Amygdala (tissue), 56 donors: ENCODE measurements at regions not wholly inside any gene's neighbourhood (a gene's known extent, or its start where the extent isn't known, plus 50 kb on each side); places are given as distances from the start of the nearest gene placed in this dataset.
"Not testable (repeated sequence)": the region's sequence is repeated elsewhere in the genome, so short reads cannot be mapped to it uniquely, and the experiment has no call there.

Source experiments
- DNase-seq, 56 donors: peaks; one replicate each; lab custom pipeline; 2025; lab: John Stamatoyannopoulos, UW

- peak in 46 of 56 donors; percentile 0 to 84 (median 20) for DNase-seq
Observed at GRCh38 chr2:22355816-22356433, 1029.1 kb upstream of the KLHL29 start.

- no peak for DNase-seq
Observed at GRCh38 chr2:22359071-22359672, 1025.8 kb upstream of the KLHL29 start.

DNA sequence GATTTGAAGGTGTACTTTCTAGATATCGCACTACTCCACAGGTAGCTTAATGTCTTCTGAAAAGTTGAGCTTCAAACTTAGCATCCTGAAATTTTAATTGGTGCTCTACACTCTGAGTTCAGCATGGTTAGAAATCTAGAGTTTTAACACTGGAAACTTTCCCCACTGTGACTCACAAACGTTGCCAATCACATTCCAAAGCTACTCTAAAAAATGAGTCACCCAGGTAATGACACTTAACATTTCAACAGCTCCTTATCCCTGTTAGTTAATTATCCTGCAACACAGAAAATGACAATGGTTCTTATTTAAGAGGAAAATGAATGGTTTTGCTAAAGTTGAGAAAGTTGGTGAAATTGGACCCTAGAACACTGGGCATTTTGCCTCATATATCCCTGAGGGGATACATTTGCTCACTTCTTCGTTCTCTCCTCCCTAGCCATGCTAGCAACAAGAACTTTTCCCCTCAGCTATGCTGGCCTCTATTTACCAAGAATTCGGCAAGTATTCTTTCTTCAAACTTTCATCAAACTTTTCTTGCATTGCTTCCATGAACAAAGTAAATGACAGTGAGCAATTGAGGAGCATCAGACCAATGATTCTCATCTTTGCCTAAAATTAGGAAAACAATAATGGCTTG lies 1024.1 kb upstream of the KLHL29 start:
- no peak for DNase-seq

DNA sequence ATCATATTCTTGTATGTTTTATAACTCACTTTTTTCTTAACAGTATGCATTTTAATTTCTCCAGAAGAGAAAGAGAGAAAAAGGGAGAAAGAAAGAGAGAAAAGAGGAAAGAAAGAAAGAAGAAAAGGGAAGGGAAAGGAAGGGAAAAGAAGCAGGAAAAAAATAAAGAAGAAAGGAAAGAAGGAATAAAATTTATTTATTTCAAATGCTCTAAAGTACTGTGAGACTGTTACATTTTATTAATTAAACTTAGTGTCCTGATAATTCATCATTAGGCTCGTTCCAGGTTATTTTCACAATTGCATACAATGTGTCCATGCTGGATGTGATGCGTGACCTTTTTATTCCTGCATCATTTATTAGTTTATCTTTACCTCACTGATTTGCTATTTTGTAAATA lies 1023.4 kb upstream of the KLHL29 start:
- DNase-seq: no peak

GRCh38 chr2:22375096-22375495 lies 1009.9 kb upstream of the KLHL29 start:
- DNase-seq: no peak

DNA sequence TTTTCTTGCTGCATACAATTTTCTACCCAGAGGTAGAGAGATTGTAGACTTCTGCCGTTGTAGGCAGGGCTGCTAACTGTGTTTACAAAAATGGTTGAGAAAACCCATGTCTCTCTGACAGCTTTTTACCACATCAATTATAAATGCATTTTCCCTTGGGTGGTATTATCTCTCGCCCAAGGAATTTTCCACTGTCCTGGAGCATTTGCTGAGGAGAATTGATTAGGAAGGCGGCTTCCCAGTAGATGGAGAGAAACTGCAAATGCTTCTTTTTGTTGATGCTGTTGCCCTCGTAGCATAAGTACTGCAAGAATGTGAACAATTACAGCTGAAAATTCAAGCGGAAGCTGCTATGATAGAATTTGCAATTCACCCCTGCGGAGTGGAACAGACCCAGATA lies 1007.7 kb upstream of the KLHL29 start:
- no peak for DNase-seq

GRCh38 chr2:22382479-22383169 lies 1002.4 kb upstream of the KLHL29 start:
- peak in 2 of 56 donors; percentile 2 for DNase-seq

GRCh38 chr2:22397847-22398246 lies 987.1 kb upstream of the KLHL29 start:
- no peak for DNase-seq

GRCh38 chr2:22403748-22404147 lies 981.2 kb upstream of the KLHL29 start:
- DNase-seq: no peak

- no peak for DNase-seq
Observed at GRCh38 chr2:22406625-22407024, 978.4 kb upstream of the KLHL29 start.

GRCh38 chr2:22420076-22420475 lies 964.9 kb upstream of the KLHL29 start:
- no peak for DNase-seq

DNA sequence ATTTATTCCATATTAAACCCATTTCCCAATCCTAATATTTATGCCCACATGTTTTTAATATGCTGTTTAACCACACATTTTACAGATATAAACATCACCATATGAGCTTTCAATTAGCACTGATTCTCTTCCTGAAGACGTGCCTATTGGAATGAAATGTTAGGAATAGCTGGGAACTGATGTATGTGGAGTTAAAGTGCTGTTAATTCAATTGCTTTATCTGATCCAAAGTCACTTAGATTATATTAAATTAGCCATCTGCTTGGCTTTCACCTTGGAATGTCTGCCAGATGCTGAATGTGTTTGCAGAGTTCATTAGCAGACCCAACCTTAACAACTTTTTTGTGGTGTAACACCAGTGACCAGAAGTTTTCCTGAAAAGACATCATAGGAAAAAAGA lies 942.9 kb upstream of the KLHL29 start:
- no peak for DNase-seq

GRCh38 chr2:22444281-22444680 lies 940.7 kb upstream of the KLHL29 start:
- DNase-seq: no peak

- DNase-seq: peak in 2 of 56 donors; percentile 1
Observed at GRCh38 chr2:22449696-22450095, 935.3 kb upstream of the KLHL29 start.

DNA sequence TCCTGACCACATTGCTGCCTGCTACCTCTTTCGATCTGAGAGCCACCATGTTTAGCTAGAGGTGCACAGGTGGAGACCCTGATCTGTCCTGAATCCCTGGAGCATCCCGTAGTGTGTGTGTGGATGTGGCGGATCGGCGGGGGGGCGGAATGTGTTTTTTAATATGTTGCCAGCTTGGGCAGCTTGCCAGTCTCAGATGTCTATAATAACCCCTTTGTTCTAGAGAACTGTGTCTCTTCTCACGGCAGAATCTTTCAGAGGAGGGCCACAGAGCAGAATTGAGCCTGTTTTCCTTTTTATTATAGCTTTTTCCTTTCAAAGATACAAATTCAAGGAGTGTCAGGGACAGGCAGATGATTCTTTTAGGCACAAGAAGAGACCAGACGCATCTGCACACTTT lies 934.1 kb upstream of the KLHL29 start:
- DNase-seq: peak in 50 of 56 donors; percentile 1 to 79 (median 30)

DNA sequence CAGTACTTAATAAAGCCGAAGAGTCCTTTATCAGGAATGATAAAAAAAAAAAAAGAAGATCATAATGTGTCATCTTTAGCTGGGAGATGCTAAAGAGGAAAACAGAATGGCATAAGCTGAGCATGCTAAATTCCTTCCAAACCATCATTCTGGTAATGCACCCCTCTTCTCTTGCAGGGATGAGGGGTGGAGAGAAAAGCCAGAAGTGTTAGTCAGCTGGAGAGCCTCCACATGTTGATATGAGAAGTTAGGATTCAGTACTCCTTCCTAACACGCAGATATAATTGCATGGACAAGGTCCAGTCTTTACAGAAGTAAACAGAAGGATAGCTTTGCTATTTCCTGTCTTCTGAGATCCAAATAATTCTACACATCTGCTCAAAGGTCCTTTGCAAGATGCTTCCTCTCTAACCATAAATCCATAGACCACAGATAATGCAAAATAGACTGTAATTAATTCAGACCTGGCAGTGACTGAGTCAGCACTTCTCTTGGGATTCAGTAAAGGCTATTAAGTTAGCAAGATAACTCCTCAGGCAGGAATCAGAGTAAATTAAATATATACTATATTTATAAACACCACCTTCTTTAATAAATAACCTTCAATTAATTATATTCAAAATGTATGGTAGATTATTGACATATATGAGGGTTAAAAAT lies 930.0 kb upstream of the KLHL29 start:
- DNase-seq: no peak

DNA sequence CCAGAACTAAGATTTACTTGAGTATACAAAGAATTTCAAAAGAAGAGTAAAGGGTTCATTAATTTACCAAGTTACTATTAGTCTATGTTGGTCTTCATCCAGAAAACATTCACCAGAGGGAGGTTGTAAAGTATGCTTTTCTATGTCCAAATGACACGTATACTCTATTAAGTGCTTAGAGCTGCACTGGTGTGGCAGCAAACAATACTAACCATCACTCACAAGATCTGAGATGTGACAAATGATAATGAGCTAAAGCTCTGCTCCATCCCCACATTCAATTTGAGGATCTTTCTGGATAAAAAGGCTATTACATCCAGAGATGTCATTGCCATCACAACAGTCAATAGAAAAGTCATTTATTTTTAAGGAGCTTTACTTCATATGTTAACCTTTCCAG lies 926.5 kb upstream of the KLHL29 start:
- no peak for DNase-seq

GRCh38 chr2:22475103-22475502 lies 909.9 kb upstream of the KLHL29 start:
- not testable (repeated sequence) for DNase-seq

DNA sequence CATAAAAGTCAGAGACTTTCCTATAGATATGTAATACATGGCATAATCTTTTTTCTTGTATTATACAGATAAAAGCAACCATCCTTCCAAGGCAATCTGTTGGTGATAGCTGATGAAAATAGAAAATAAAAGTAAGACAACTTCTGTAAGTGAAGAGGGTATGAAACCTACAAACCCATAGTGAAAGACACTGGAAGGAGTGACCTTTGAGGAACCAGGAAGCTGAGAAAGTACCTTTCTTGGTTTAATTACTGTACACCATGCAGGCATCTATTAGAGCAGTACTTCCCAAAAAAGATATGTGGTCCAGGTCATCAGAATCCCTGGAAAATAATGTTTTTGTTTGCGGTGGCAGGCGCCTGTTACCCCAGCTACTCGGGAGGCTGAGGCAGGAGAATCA lies 906.6 kb upstream of the KLHL29 start:
- DNase-seq: no peak

- DNase-seq: no peak
Observed at GRCh38 chr2:22481486-22482259, 903.3 kb upstream of the KLHL29 start.
